Prostate gland (tissue), 2 donors: ENCODE measurements at regions not wholly inside any gene's neighbourhood (a gene's known extent, or its start where the extent isn't known, plus 50 kb on each side); places are given as distances from the start of the nearest gene placed in this dataset.

Experiments used
- POLR2A ChIP-seq: fragments of 450-650 bp; IDR thresholded peaks from one replicate; pipeline ENCODE4 v1.6.1; 2016; ENCODE audit warnings: antibody characterized with exemption, mild to moderate bottlenecking
- POLR2AphosphoS5 ChIP-seq: sonication (generic); formaldehyde crosslinking; IDR thresholded peaks from one replicate; pipeline ENCODE4 v1.6.1; 2017; ENCODE audit warnings: antibody characterized with exemption
- TF ChIP-seq, protein P1 (sequence below), 4 experiments: fragments of 200-600 bp in 2 of 4; fragments of 450-650 bp in 2 of 4; sonication (generic) in 2 of 4; IDR thresholded peaks; 1 replicate in 3 of 4; 2 replicates in 1 of 4; pipeline ENCODE4 v1.5.1; 2016 to 2019; ENCODE audit warnings: antibody characterized with exemption in 4 of 4, mild to moderate bottlenecking in 2 of 4, moderate library complexity in 2 of 4

DNA sequence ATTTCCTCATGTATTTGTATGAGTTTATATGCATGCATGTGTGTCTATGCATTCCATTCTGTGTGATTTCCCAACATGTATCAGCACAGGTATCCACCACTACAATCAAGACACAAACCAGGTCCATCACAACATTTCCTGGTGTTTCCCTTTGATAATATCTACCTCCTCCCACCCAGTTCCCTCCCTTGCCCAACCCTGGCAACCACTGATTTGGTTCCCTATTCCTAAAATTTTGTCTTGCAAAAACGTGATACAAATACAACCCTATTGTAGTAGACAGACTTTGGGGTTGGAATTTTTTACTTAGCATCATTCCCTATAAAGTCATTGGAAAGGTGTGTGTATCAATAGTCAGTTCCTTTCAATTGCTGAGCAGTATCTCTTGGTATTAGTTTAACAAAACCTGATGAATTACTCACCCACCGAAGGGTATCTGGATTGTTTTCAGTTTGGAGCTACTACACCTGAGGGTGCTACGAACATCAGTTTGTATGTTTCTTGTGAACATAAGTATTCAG is 51.8 kb upstream of the IGLL5 start:
- TF ChIP-seq, protein P1, sequence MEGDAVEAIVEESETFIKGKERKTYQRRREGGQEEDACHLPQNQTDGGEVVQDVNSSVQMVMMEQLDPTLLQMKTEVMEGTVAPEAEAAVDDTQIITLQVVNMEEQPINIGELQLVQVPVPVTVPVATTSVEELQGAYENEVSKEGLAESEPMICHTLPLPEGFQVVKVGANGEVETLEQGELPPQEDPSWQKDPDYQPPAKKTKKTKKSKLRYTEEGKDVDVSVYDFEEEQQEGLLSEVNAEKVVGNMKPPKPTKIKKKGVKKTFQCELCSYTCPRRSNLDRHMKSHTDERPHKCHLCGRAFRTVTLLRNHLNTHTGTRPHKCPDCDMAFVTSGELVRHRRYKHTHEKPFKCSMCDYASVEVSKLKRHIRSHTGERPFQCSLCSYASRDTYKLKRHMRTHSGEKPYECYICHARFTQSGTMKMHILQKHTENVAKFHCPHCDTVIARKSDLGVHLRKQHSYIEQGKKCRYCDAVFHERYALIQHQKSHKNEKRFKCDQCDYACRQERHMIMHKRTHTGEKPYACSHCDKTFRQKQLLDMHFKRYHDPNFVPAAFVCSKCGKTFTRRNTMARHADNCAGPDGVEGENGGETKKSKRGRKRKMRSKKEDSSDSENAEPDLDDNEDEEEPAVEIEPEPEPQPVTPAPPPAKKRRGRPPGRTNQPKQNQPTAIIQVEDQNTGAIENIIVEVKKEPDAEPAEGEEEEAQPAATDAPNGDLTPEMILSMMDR (IDR thresholded peaks at IDR 0.05), result no peak
- no peak for TF ChIP-seq POLR2A
- TF ChIP-seq POLR2AphosphoS5, result no peak
